VCaP (cell line): ENCODE measurements at regions not wholly inside any gene's neighbourhood (a gene's known extent, or its start where the extent isn't known, plus 50 kb on each side); places are given as distances from the start of the nearest gene placed in this dataset.

ENCODE experiments used
- H3K27ac ChIP-seq: fragments of 450-650 bp; 2 replicates; pipeline ENCODE4 v1.5.1; 2017
- CTCF ChIP-seq: fragments of 450-650 bp; conservative IDR thresholded peaks from 2 replicates; pipeline ENCODE4 v1.5.1; 2017; ENCODE audit warnings: mild to moderate bottlenecking, moderate library complexity

- TF ChIP-seq CTCF = no peak
- H3K27ac ChIP-seq = no peak overlapping the region
Observed at GRCh38 chr18:45528712-45529336, 86.5 kb upstream of the SLC14A2 start.

- no peak overlapping the region for H3K27ac ChIP-seq
- TF ChIP-seq CTCF = no peak
Observed at GRCh38 chr18:45538444-45538843, 76.8 kb upstream of the SLC14A2 start.

GRCh38 chr18:45539491-45539891 lies 75.8 kb upstream of the SLC14A2 start:
- no peak overlapping the region for H3K27ac ChIP-seq
- TF ChIP-seq CTCF = no peak

GRCh38 chr18:45540125-45540524 lies 75.2 kb upstream of the SLC14A2 start:
- TF ChIP-seq CTCF = no peak
- no peak overlapping the region for H3K27ac ChIP-seq

- no peak for TF ChIP-seq CTCF
Observed at GRCh38 chr18:45541421-45541820, 73.9 kb upstream of the SLC14A2 start.

GRCh38 chr18:45542043-45542442 lies 73.2 kb upstream of the SLC14A2 start:
- TF ChIP-seq CTCF = no peak
- no peak overlapping the region for H3K27ac ChIP-seq

More at GRCh38 chr18:45541421-45541820, 73.9 kb upstream of the SLC14A2 start:
- H3K27ac ChIP-seq = no peak overlapping the region

GRCh38 chr18:45547910-45548309 lies 67.4 kb upstream of the SLC14A2 start:
- no peak overlapping the region for H3K27ac ChIP-seq
- no peak for TF ChIP-seq CTCF

- TF ChIP-seq CTCF = no peak
- no peak overlapping the region for H3K27ac ChIP-seq
Observed at GRCh38 chr18:45548614-45549013, 66.7 kb upstream of the SLC14A2 start.
